ENCODE measurements at regions not wholly inside any gene's neighbourhood (a gene's known extent, or its start where the extent isn't known, plus 50 kb on each side); places are given as distances from the start of the nearest gene placed in this dataset.
"Not testable (repeated sequence)": the region's sequence is repeated elsewhere in the genome, so short reads cannot be mapped to it uniquely, and the experiment has no call there.

- no peak for DNase-seq
These were observed 346.8 kb upstream of the FAM174A start for GRCh38 chr5:100188339-100188738.

GRCh38 chr5:100186181-100186580, 349.0 kb upstream of the FAM174A start:
- DNase-seq = no peak

- DNase-seq = no peak
These were observed 352.8 kb upstream of the FAM174A start for GRCh38 chr5:100182402-100182801.

GRCh38 chr5:100175346-100175745, 359.8 kb upstream of the FAM174A start:
- DNase-seq = no peak

GRCh38 chr5:100165309-100165708, 369.9 kb upstream of the FAM174A start:
- DNase-seq = no peak

- DNase-seq = no peak
These were observed 373.3 kb upstream of the FAM174A start for GRCh38 chr5:100161868-100162267.

- no peak for DNase-seq
These were observed 378.1 kb upstream of the FAM174A start for GRCh38 chr5:100157066-100157465.

- no peak for DNase-seq
These were observed 386.9 kb upstream of the FAM174A start for GRCh38 chr5:100148239-100148638.

- DNase-seq = no peak
These were observed 392.6 kb upstream of the FAM174A start for GRCh38 chr5:100142607-100143006.

GRCh38 chr5:100131161-100131560, 404.0 kb upstream of the FAM174A start:
- DNase-seq = no peak

- no peak for DNase-seq
These were observed 404.9 kb upstream of the FAM174A start for GRCh38 chr5:100130307-100130706.

- no peak for DNase-seq
These were observed 415.3 kb upstream of the FAM174A start for GRCh38 chr5:100119903-100120302.

GRCh38 chr5:100110497-100110896, 424.7 kb upstream of the FAM174A start:
- no peak for DNase-seq

- DNase-seq = no peak
These were observed 426.3 kb upstream of the FAM174A start for GRCh38 chr5:100108883-100109282.

- DNase-seq = not testable (repeated sequence)
These were observed 431.5 kb upstream of the FAM174A start for GRCh38 chr5:100103592-100104119.

- DNase-seq = not testable (repeated sequence)
These were observed 433.7 kb upstream of the FAM174A start for GRCh38 chr5:100101466-100101865.

GRCh38 chr5:100096328-100096727, 438.8 kb upstream of the FAM174A start:
- DNase-seq = not testable (repeated sequence)

GRCh38 chr5:100080703-100081102, 454.5 kb upstream of the FAM174A start:
- DNase-seq = not testable (repeated sequence)

GRCh38 chr5:100079163-100079562, 456.0 kb upstream of the FAM174A start:
- not testable (repeated sequence) for DNase-seq

- not testable (repeated sequence) for DNase-seq
These were observed 469.2 kb upstream of the FAM174A start for GRCh38 chr5:100066020-100066419.

GRCh38 chr5:100043475-100043874, 491.7 kb upstream of the FAM174A start:
- DNase-seq = no peak

GRCh38 chr5:100026606-100027005, 508.6 kb upstream of the FAM174A start:
- DNase-seq = no peak

- no peak for DNase-seq
These were observed 511.6 kb upstream of the FAM174A start for GRCh38 chr5:100023536-100023935.

GRCh38 chr5:100017520-100018262, 517.5 kb upstream of the FAM174A start:
- no peak for DNase-seq

GRCh38 chr5:100013305-100013704, 521.9 kb upstream of the FAM174A start:
- DNase-seq = not testable (repeated sequence)

All from CD4-positive, alpha-beta T cell treated with Interferon gamma for 1 hour (primary cell).